Brain pericyte (primary cell): ENCODE measurements at regions not wholly inside any gene's neighbourhood (a gene's known extent, or its start where the extent isn't known, plus 50 kb on each side); places are given as distances from the start of the nearest gene placed in this dataset.
A peak's percentile ranks its signal among the peaks of the same experiment; 100 is the strongest.

ENCODE experiments used
- DNase-seq: peaks from one replicate; pipeline ENCODE4 v3.0.0-alpha.2; 2012; ENCODE audit warnings: low read depth, low spot score

DNA sequence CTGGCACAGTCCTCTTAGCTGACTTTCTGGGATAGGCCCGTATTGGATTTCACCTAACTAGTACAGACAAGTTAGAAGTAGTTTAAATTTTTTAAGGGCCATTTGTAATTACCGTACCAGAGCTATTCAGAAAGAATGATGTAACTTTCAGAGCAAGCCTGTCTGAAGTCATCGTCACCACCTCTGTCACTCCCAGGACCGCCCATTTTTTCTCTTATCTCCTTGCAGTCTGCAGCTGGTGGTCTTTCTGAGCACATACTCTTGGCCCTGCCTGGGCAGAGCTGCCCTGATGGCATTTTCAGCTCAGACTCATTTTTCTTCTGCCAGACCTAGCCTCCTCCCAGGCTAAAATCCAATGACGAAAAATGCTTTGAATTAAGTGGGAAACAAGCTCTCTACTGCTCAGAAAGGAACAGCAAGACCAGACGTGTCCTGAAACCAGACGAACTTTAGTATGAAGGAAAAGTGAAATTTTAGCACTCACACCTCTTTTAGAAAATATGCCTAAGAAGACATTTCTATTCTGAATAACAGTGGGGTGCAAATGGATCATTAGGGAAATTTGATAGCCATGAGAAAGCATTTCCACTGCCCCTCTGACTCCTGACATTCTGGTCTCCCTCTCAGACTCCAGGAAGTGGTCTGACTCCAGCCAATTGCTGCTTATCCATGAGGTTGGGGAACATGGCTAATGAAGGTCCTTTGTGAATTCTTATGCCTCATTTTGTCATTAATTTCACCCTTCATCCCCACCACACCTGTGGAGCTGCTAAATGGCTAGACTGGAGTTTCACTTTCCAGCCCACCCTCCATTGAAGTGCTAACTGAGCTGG is 162.4 kb upstream of the GYPA start:
- no peak for DNase-seq

DNA sequence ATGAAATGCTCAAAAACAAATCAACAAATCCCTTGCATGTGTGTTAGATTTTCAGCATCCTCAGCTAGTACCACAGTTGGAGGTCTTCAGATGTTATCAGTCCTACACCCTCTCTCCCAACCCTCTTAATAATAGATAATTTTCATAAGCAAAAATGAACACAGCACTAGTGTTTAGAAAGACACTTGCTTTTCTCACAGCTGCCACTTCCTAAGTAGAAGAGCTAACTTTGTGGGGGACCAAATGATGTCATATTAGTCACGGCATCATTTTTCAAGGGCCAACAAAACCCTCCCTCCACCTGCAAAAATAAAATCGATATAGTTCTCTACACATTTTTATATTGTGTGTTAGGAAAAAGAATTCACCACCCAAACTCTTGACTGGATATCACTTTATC is 163.5 kb upstream of the GYPA start:
- DNase-seq, result no peak

DNA sequence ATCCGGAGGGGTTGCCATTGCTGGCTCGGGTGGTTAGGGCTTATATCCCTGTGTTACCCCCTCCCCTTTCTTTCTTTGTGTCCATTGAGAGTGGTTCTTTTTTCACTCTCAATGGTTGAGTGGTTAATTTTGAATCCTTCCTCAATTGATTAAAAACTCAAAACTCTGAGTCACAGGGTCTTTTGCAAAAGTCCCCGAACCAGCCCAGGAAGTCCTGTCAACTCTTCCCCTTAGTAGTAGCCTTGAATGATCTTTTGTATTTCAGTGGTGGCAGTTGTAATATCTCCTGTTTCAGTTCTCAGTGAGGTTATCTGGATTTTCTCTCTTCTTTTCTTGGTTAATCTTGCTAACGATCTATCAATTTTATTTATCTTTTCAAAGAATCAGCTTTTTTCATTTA is 170.0 kb upstream of the GYPA start:
- DNase-seq, result no peak

DNA sequence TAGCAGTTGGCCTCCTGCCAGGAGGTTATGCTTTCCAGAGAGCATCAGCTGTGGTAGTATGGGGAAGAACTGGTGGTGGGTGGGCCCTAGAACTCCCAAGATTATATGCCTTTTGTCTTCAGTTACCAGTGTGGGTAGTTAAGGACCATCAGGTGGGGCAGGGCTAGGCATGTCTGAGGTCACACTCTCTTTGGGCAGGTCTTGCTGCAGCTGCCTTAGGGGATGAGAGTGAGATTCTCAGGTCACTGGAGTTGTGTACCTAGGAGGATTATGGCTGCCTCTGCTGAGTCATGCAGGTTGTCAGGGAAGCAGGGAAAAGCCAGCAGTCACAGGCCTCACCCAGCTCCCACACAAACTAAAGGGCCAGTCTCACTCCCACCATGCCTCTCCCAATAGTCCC is 172.9 kb upstream of the GYPA start:
- no peak for DNase-seq

DNA sequence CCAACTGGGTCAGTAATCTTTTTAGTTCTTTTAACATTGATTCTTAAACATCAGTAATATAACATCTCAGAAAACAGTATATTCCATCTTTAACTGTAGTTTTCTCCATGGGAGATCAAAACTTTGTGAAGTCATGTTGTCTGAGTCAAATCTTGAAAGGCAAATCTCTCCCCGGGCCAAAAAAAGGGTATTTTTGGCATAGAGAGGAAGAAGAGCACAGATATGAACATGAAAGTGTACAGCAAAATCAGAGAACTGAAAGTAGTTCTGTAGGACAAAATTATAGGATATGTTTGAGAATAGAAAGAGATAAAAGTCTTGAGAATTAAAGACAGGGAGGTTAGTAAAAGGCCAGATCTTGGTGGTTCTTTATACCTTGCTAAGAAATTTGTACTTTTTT is 176.4 kb upstream of the GYPA start:
- DNase-seq, result no peak

DNA sequence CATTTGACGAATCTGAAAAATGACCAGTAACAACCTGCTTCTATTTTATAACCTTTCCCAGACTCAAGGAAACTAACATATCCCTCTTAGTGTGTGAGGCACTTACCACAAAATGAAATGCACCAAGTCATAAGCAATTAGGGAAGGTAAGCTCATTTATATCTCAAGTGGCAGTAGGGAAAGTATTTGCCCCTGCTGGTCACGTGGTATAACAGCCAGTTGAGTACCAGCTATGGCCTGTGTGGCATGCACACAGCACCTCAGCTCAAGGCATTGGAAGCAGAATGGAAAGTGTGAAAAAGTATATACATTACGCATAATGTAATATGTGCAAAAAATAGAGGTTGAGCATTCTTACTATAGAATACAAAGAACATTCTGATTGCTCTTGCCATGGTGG is 178.3 kb upstream of the GYPA start:
- no peak for DNase-seq

DNA sequence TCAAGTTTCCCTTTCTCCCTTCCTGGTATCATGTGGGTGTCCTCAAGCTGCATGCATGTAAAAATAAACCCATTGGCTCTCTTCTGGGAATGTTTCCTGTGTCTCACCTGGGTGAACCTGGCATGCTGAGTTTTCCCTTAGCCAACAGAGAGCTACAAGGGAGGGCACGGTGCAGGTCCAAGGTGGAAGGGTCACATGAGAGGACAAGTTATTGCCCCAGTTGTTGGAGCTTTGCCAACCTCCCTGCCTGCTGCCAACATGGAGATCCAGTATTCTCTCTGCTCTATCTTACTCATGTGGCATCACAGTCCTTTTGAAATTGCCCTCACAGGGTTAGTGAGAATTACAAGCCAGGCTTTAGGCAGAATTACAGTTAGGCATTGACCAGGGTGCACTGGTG is 196.1 kb upstream of the GYPA start:
- DNase-seq, result no peak

DNA sequence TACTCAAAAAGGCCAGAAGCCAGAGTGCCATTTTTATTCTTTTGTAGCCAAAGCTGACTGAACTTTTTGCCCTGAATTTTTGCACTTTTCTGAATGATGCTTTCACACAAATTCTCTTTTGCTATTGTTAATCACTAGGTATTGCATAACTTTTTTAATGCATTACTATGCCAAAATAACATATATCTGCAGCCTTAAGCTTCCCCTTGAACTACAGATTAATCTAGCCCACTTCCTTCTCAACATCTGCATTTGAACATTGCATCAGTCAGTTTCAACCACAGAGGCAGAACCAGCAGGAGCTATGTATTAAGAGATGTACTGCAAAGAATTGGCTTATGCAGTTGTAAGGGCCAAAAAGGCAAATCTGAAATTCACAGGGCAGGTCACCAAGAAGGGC is 197.6 kb upstream of the GYPA start:
- no peak for DNase-seq

DNA sequence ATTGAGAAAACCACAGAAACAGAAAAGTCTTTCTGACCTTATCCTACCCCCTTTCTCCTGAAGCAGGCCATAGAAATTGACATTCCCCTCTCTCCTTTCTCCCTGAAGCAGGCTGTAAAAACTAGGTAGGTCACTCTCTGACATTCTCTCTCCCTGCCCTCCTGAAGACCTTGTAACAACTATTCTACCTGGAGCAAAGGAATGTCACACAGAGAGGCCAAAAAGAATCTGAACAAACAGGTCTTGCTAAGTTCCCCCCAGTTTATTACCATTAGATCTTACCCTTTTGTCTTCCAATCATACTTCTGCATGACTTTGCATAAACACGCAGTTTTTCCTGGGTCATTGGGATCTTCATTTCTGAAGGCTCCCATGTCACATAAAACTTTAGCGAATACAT is 198.3 kb upstream of the GYPA start:
- no peak for DNase-seq

DNA sequence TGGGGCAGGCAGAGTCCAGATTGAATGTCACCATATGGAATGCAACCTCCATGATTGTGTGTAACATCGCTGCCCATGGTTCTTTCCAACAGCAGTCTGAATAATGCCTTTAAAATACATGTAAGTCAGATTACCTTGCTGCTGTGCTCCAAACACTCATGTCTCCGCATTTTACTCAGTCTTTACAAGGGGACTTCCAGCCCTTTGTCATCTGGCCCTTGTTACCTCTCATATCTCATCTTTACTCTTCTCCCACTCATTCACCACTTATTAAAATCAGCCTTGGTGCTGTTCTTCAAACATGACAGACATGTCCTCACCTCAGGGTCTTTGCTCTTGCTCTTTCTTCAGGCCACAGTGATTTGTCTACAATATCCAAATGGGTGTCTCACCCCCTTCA is 200.4 kb upstream of the GYPA start:
- DNase-seq, result no peak

DNA sequence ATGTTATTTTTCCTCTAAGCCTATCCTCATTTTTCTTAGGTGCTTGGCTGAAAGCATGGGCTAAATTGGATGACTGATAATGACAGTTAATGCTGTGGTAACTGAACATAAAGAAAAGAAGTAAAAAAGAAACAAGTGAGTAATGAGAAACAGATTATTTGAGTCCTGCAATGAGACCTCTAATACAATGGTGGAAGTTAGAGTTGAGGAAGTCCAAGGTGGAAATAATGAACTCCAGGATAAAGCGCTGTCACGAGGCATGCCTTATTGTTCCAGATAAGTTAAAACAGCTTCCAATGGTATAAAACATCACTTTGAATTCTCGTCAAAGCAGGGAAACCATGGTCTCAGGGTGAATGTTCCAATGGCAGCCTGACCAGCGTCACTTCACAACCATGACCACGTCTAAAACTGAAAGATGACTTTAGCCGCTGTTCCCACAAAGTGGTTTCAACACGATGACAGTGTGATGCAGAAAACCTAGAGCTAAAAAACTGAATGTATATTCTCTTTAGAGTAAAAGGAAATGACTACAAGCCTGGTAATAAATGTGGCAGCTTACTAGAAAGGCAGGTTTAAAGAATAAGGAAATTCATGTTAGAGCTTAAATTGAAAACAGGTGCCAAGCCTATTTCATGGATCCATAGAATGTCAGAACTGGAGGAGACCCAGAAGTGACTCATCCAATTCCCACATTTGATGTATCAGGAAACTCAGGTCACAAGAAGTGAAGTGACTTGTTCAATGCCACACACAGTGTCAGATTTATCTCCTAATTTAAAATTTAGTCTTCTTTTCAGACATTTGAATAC is 202.6 kb upstream of the GYPA start:
- no peak for DNase-seq

DNA sequence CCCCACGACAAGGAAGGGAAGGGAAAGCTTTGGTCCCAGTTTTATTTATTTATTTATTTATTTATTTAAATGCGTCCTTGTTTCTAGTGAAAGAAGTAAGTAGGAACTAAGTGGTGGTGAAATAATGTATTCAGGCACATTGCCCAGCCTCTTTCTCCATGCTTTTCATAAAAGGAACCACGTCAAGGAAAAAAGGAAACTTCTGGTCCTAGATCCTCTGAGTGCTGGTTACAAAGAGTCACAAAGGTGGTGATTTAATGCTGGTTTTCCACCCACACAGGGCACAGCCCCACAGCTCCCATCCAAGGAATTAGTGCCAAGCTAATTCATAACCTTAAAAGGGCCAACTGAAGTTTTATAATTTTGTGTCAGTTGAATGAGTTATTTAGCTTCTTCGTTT is 206.6 kb upstream of the GYPA start:
- DNase-seq, result no peak

DNA sequence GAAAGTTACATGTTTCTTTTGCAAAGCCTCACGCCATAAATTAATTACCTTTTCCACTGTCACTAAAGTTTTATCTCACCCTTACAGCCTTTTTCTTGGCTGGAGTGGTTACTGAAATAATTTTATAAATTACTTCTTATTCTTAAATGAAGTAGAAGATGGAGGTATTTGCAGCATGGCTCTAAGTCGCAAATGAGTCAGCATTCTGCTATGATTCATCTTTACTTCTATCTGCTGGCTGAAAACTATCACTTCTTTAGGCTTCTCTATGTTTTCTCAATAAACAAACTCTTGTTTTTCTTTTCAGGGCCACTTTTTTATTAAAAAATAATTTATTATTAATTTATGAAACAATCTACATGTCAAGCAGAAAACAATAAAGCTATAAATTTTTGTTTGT is 210.2 kb upstream of the GYPA start:
- DNase-seq, result no peak

DNA sequence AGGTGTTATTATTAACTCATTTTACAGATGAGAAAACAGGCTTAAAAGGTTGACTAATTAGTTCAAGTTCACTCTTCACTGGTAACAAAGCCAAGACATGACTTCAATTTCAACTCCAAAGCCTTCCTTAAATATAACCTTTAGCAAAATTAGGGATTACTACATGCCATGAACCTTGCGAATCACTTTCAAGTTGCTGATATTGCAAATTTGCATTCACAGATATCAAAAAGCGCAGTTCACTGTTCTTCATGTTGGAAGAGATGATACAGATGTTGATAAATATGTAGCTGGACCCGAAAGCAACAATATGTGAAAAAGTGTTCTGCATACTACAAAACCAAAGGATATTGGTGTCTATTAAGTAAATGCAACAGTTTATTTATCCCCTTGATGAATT is 210.8 kb upstream of the GYPA start:
- DNase-seq, result no peak

DNA sequence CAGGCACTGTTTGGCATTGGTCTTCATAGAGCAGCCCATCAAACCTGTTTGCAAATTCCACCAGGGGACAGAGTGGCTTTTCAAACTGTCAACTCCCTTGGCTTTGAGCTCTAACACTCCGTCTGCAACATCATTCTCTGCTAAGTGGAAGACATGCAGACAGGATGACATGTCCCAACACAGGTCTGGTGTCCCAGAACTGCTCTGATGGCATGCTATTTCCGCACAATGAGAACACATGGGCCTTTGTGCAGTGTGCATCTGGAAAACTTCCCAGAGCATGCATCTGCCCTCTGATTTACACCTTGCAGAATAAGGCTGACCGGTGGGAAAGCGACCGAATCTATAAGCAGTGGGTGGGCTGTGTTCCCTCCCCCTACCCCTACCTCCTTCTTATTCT is 212.8 kb upstream of the GYPA start:
- no peak for DNase-seq

DNA sequence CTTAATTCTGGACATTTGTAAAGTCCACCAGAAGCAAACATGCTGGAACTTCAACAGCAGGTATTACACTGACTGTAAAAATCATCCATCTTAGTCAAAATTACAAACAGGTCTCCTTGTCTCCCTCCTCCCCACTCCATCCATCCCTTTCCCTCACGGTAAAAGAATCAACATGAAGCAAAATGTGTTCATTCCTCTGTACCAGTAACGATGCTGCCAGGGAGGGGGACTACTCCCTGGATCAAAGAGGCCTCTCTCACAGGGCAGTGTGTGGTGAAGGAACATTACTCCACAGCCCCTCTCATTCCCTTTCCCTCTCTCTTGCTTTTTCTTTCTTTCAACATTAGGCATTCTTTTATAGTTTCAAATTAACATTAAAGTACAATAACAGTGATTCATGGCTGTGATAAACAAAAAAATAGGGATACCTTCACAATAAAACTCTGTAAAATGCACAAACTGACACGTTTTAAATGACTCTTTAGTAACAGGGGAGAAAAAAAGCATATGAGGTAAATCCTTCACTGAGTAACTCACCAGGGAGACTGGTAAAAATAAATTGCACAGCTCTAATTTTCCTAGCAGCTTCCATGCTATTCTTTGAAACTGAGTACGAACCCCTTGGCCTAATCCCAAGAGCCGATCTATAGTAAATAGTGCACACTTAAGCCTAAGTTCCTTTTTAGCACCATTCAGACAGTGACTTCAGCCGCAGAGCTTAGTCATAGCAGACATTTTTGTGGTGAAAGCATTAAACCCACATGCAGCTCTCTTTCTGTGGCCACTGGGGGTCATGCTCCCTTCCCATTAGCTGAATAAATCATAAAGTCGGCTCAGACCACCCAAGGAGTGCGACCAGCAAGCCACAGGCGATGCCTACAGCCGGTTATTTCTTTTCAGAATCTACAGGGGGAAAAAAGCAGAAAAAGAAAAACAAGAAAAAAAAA is 215.6 kb upstream of the GYPA start:
- DNase-seq, result peak; percentile 94

DNA sequence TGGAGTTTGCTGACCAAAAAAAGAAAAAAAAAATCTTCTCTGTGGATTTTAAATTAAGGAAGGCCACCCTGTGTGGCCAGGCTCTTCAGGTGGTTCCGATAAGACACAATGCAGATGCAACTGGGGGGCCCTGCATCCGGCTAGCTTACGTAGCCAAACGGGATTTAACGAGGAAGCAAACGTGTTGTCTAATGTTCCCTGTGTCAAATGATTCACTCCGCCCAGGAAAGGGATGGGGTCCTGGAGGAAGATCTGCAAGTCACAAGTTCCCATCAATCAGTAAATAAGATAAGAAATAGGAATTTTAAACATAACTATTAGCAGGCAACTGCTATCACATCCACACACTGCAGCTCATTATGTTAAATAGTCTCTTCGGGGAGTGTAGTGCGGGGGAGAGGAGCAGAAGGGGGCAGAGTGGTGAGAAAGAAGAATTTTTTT is 216.4 kb upstream of the GYPA start:
- DNase-seq, result no peak

DNA sequence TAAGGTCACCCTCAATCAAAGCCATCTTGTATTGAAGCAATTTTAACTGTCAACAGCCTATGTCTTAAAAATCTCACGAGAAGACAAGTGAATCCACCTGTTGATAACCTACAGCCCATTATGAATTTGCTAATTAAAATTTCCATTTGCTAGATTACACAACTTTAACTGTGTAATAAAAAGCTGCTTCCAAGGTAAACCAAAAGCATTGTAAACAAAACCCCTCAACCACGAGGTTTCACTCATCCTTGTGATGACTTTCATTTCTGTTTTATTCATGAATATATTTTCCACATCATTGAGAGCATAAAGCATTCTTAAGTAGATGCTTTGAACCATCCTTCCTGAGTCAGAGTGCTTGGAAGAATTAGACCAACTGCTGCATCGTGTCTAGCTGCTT is 217.5 kb upstream of the GYPA start:
- DNase-seq, result no peak

DNA sequence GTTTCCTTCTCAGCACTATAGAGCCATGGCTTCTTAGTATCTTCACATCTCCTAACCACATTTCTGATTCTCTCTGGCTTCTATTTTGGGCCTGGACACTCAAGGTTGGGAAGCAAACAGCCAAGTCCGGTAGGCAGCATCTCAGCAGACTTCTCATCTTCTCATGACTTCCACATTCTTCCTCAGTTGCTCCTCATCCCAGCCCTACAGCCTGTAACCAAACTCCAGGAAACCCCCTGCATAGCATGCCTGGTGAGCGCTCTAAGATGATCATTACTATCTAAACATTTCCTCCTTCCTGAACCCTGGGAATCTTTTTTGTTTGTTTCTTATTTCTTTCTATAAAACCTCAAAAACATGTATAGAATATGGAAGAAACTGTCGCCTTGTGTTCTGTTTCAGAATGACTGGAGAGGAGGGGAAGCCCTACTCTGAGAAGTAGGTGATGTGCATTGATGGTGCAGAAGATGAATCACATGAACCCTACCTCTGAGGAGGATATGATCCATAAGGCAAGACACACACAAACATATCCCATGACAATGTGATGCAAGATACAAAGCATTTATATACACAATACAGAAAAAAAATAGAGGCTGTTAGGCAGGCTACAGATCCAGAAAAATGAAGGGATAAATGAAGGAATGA is 219.8 kb upstream of the GYPA start:
- DNase-seq, result no peak

DNA sequence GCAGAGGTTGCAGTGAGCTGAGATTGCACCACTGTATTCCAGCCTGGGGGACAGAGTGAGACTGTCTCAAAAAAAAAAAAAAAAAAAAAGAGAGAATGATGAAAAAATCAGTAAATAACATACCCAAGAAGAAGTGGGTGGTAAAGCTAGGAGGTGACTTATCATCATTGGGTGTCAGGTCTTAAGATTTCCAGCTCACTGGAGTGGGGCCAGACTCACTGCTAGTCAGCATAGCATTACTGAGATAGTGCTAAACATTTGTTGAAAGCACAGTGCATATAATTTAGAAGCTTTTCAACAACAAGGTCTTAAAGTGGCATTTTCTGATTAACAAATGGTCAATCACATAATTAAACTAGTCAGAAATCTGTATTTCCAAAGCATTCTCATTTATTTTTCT is 221.8 kb upstream of the GYPA start:
- DNase-seq, result no peak

DNA sequence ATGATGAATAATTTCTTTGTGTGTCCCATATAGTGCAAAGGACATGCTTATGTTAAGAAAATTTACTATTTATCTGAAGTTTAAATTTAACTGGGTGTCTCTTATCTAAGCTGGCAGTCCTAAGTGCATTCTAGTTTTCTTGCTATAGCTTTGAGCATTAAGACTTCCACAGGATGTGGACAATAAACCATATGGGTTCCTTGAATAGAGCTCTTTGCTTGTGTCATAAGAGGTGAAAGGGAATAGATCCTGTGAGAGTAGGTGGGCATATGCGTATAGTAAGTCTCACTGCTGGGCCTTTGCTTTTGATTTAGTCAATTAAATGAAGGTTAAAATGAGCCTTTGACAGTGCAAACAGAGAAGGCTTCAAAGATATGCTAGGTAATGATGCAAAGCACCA is 223.4 kb upstream of the GYPA start:
- DNase-seq, result no peak

DNA sequence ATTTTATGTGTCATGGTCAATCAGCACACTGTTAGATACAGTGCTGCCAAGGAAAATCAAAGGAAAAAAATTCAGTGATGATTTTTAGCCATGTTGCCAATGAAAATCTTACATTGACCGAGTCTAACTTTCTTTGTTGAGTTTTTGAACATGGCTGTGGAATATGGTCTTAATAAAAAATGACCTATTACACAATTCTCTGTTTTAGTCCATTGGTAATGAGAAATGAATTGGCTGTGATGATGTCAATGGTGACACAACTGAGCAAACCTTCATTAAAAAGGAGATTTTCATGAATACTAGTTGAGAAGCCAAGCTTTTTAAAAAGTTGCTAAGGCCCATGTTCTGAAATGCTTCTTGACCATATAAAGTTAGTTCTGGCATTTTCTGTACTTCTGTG is 225.9 kb upstream of the GYPA start:
- DNase-seq, result no peak
